ENCODE measurements at regions not wholly inside any gene's neighbourhood (a gene's known extent, or its start where the extent isn't known, plus 50 kb on each side); places are given as distances from the start of the nearest gene placed in this dataset.
A peak's percentile ranks its signal among the peaks of the same experiment; 100 is the strongest.

GRCh38 chr5:168048486-168048885 is 243.0 kb upstream of the WWC1 start:
- no peak for DNase-seq

GRCh38 chr5:168052686-168053085 is 238.8 kb upstream of the WWC1 start:
- DNase-seq: no peak

- no peak for DNase-seq
These were observed 237.4 kb upstream of the WWC1 start for GRCh38 chr5:168054091-168054490.

DNA sequence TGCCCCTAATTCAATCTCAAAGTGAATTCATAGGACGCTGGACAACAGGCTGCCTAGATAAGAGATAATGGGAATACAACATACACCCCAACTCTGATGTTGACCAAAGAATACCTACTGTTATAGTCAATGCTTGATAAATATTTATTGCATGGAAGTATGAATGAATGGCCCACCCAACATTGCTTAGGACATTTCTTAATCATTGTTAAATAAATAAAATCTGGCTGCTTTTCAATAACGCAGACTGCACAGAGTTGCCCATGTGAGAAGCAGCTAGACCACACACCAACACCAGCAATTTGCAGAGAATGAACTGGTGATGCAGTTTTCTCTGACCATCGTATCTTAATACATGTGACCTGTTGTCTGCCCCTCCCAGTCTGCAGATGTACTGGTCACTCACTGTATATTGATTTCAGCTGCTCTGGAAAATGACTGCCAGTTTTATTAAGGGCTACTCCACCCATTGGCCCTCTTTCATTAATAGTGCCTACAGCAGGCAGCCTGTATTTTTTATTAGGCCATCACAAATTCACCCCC is 236.2 kb upstream of the WWC1 start:
- DNase-seq: no peak

DNA sequence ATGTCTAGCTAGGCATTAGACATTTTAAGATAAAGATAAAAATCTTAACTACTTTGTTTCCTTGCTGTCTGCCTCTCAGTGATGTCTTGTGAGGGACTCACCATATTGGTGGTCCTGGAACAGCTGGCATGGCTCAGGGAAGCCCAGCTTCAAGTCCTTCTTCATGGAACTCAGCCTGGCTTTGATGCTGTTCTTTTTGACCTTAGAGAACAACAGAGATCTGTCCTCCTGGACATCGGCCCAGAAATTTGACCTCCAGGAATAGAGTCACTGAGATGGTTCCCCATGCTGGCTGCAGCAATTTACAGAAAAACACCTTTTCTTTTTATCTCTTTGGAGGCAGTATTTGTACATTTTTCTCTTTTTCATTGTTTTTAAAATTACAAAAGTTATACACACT is 235.5 kb upstream of the WWC1 start:
- DNase-seq: no peak

GRCh38 chr5:168056499-168057182 is 234.8 kb upstream of the WWC1 start:
- DNase-seq: no peak

- DNase-seq: peak in 1 of 2 experiments; percentile 1
These were observed 233.5 kb upstream of the WWC1 start for GRCh38 chr5:168057905-168058304.

DNA sequence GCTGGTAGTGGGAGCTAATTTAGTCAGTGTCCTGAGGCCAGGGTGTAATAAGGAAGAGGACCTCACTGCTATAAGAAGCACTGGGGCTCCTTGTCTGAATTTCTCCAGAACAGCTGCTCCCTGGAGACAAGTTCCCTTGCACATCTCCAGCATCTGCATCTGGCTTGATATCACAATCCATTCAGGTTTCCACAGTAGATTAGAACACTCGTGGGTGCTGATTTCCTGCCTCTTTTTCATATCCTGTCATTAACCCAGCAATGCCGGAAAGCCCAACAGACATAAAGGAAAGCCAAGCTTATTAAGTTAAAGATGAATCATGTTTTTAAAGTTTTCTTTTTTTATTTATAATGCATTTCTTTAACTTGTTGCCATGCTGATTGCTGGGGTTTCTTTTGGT is 232.3 kb upstream of the WWC1 start:
- DNase-seq: no peak

DNA sequence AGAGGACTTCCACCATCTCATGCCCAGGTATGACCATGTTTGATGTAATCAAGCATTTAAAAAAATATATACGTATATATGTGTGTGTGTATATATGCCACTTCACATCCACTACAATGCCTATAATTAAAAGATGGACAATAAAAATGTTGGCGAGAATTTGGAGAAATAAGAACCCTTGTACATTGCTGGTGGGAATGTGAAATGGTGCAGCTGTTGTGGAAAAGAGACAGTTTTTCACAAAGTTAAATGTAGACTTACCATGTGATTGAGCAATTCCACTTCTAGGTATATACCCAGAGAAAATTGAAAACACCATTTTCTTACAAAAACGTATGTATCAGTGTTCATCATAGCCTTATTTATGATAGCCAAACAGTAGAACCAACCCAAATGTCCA is 229.2 kb upstream of the WWC1 start:
- no peak for DNase-seq

DNA sequence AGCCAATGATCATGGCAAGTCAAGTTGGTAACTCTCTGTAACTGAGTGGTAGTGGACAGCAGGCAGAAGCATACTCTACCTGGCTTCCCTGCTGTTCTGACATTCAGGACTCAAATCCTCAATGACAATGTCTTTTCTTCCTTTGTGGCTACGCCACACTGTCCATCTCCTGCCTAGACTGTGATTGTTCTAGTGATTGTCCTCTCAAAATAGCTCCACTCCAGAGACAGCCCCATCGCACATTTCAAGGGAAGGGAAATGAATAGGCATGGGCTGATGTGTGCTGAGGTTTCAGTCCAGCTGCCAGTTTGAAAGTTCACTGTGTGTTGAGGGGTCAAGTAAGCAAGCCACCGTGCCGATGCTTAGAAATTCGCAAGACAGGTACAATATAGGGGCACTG is 227.0 kb upstream of the WWC1 start:
- no peak for DNase-seq

- no peak for DNase-seq
These were observed 226.4 kb upstream of the WWC1 start for GRCh38 chr5:168064933-168065622.

- no peak for DNase-seq
These were observed 224.8 kb upstream of the WWC1 start for GRCh38 chr5:168066536-168067208.

- DNase-seq: no peak
These were observed 220.7 kb upstream of the WWC1 start for GRCh38 chr5:168070761-168071160.

- DNase-seq: no peak
These were observed 218.8 kb upstream of the WWC1 start for GRCh38 chr5:168072665-168073064.

GRCh38 chr5:168073311-168073710 is 218.1 kb upstream of the WWC1 start:
- no peak for DNase-seq

DNA sequence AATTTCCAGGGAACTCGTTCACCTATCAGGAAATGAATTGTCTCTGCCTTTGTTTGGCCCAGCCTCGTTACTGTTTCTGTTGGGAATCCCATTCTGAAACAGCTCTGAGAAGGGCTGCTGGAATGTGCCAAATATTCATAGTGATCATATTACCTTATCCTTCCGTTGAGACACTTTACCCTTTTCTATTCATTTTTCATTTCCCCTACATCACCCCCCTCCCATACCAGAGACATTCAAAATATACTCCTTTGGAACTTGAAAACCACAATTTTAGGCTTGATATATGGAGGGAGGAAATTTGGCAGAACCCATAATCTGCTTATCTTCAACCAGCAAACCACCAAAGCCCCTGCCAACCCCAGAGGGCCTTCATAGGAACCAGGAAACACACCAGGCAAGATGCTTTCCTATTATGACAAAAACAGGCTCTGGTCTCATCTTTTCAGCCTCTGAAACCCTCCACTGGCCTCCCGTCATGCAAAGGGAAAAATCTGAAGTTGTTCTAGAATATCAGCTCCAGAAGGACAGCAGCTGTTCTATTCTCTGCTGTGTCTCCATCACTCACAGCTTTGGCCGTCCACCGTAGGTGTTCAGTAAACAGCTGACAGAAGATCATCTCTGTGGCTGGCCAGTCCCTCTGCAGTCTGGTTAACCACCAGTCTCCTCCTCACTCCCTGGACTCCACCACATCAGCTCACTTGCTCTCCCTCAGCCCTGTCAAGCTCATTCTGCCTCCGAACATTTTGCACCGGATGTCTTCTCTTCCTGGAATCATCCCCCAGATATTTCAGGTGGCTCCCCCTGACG is 217.2 kb upstream of the WWC1 start:
- DNase-seq: no peak

GRCh38 chr5:168075387-168075786 is 216.1 kb upstream of the WWC1 start:
- no peak for DNase-seq

DNA sequence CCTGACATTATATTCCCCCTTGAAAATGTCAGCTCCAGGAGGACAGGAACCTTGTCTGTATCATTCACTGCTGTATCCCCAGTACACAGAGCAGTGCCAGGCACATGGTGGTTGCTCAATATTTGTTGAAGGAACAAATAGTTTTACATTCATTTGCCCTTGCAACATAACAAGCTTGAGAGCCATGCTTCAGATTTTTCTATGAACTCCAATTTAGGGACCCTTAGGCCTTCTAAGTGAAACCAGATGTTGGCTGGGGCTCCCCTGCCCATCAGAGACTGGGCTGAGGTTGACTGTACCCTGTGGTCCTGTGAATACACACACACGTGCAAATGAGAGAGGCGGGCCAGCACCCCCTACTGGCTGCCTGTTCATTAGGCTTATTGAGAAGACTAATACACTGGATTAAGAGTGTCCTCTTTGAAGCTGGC is 214.9 kb upstream of the WWC1 start:
- DNase-seq: no peak

GRCh38 chr5:168085261-168086031 is 206.0 kb upstream of the WWC1 start:
- no peak for DNase-seq

- DNase-seq: no peak
These were observed 205.3 kb upstream of the WWC1 start for GRCh38 chr5:168086104-168086610.

DNA sequence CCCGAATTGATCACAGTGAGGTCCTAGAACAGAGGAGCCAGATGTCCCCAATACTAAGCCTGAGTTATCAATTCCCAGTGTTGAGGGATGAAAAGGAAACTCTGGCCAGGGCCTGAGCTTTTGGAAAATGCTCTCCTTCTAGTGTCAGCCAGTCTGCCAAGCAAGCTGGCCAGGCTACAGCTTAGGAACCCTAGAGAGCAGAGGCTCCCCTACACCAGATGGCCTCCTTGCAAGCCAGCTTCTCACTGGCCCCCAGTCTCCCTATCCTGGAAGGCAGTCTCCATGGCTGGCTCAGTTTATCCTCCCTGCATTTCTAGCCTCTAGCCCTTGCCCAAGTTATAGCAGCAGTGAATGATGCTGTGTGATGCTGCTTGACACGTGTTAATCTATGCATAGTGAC is 204.7 kb upstream of the WWC1 start:
- no peak for DNase-seq
